DND-41 (cell line): ENCODE measurements at regions not wholly inside any gene's neighbourhood (a gene's known extent, or its start where the extent isn't known, plus 50 kb on each side); places are given as distances from the start of the nearest gene placed in this dataset.

ENCODE experiments used
- EZH2 ChIP-seq: IDR thresholded peaks from 3 replicates; pipeline ENCODE4 v1.6.1; 2012; ENCODE audit warnings: borderline replicate concordance, low read depth, mild to moderate bottlenecking, moderate library complexity, low read length, inconsistent platforms; ENCODE audit not compliant: severe bottlenecking
- TF ChIP-seq, protein P1 (sequence below): IDR thresholded peaks from 2 replicates; pipeline ENCODE4 v1.5.1; 2012; ENCODE audit warnings: borderline replicate concordance, low read length, moderate library complexity, mild to moderate bottlenecking; ENCODE audit not compliant: poor library complexity, severe bottlenecking; ENCODE audit errors: extremely low read depth

DNA sequence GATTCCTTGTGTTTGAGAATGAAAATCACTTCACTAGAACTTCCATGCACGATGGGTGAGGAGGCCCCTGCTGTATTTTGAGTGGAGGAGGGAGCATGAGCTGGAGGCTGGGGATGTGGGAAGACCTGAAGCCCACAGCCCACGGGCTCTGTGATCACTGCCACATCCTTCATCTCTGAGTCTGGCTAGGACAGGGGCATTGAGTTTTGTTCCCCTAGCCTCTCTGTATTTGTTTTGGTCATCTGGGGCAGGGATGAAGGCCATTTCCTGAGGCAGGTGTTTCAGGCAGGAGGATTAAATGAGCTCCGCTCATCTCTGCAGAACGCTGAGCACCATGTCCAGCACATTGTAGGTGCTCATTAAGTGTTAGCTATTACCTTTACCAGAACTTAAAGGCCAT, 293.6 kb downstream of the GLRX3 start:
- TF ChIP-seq, protein P1, sequence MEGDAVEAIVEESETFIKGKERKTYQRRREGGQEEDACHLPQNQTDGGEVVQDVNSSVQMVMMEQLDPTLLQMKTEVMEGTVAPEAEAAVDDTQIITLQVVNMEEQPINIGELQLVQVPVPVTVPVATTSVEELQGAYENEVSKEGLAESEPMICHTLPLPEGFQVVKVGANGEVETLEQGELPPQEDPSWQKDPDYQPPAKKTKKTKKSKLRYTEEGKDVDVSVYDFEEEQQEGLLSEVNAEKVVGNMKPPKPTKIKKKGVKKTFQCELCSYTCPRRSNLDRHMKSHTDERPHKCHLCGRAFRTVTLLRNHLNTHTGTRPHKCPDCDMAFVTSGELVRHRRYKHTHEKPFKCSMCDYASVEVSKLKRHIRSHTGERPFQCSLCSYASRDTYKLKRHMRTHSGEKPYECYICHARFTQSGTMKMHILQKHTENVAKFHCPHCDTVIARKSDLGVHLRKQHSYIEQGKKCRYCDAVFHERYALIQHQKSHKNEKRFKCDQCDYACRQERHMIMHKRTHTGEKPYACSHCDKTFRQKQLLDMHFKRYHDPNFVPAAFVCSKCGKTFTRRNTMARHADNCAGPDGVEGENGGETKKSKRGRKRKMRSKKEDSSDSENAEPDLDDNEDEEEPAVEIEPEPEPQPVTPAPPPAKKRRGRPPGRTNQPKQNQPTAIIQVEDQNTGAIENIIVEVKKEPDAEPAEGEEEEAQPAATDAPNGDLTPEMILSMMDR, result no peak
- no peak for TF ChIP-seq EZH2
